GM18858 (cell line): ENCODE measurements at regions not wholly inside any gene's neighbourhood (a gene's known extent, or its start where the extent isn't known, plus 50 kb on each side); places are given as distances from the start of the nearest gene placed in this dataset.
"Not testable (repeated sequence)": the region's sequence is repeated elsewhere in the genome, so short reads cannot be mapped to it uniquely, and the experiment has no call there.

Experiments used
- ATAC-seq: cut with Tn5 transposase; IDR thresholded peaks from one replicate; pipeline ENCODE4 v1.9.1; 2021; ENCODE audit not compliant: unreplicated experiment

DNA sequence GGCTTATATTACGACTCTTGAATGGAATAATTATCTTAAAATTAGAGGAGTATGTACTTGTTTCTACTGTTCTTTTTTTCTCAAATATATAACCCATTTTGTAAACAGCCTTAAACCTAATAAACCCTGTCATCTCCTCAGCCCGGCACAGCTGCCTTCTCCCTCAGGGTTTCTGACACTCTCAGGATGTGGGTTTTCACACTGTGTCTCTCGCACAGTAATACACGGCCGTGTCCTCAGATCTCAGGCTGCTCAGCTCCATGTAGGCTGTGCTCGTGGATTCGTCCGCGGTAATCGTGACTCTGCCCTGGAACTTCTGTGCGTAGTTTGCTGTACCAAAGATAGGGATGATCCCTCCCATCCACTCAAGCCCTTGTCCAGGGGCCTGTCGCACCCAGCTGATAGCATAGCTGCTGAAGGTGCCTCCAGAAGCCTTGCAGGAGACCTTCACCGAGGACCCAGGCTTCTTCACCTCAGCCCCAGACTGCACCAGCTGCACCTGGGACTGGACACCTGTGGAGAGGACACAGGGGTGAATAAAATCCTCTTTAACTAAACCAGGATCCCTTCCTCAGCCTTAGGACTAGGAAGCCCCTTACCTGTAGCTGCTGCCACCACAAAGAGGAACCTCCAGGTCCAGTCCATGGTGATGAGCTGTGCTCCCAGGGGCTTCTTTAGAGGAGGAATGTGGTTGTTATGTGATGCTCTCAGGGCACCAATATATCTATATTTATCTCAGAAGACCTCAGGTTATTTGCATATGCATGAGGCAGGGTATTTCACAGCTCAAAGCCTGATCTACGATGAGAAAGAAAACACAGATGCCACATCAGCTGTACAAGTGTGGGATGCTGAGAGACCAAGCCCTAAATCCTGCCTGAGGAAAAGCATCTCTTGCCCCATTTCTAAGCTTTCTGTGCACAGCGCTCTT is 1235.8 kb downstream of the TMEM121 start:
- ATAC-seq, result not testable (repeated sequence)

DNA sequence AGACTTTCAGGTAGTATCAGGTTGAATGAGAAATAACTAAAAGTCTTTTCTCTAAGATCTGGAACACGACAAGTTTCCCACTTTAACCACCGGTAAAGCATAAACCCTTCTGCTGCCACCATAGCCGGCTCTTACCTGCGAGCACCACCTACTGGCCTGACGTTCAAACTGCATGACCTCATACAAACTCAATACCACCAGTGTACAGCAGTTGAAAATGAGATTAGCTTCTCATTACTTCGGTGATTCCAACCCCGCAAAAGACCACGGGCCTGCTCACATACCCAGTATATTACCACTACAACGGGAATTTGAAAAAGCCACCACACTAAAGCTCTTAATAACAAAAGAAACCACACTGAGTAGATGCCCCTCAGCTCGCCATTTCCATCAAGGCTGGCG is 1238.6 kb downstream of the TMEM121 start:
- ATAC-seq, result not testable (repeated sequence)

DNA sequence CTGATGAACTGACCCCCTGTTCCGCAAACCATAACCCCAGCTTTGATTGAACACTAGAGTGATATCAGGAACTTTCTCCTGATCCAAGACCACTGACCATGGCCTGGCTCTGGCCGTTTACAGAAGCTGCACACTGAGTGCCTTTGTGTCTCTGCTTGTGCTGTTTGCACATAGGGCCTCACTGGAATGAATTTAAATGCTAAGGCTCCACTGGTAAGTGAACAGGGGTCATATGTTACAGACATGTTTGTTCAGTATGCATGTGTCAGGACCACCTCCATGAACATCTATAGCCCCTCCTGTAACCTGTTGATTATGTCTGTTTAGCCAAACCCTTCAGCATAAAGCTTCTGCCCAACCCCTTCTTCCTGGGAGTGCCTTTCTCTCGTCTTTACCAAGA is 1239.8 kb downstream of the TMEM121 start:
- no peak for ATAC-seq

DNA sequence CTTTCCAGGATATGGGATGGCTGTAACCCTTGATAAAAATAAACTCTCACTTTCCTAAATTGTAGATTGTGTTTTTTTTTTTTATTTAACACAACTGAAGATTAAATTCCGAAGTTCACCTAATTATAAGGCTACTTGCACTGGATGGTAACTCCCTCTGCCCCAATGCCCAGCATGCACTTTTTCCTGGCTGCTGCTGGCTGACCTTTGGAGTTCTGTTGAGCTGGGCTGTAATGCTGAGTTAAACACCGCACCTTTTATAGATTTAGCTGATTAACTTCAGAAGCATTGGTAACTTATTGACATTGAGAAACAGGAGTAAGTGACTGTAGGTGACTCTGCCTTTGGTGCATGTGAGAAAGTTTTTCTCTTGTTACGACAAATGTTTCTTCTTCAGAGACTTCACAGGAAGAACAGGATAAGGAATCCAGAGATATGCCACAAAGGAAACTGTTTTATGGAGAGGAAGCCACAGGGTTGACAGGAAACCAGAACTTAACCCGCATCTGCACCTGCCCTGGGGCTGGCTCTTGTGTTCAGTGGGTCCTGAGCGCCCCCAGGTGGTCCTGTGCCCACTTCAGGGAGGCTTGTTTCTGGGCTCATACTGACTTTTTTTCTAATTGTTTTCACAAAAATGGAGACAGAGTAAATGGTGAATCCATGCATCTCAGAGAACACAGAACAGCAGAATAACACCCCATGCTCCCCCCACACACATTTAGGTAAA is 1240.3 kb downstream of the TMEM121 start:
- not testable (repeated sequence) for ATAC-seq

DNA sequence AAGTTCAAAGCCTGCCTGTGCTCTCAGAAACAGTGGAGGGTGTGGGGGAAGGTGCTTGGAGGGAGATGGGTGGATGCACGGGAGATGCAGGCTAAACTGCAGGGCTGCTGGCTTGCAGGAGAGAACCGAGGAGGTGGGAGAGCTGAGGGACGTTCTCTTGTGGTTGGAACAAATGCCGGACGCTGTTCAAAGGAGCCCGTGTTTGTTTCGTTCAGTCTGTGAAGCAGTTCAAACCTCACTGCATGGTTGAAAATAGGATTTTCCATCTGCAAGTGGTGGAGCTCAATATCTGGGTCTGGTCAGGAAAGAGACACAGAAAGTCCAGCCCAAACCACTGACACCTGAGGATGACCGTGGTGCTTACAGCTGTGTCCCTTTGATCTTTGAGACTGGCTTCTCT is 1241.8 kb downstream of the TMEM121 start:
- ATAC-seq, result not testable (repeated sequence)

DNA sequence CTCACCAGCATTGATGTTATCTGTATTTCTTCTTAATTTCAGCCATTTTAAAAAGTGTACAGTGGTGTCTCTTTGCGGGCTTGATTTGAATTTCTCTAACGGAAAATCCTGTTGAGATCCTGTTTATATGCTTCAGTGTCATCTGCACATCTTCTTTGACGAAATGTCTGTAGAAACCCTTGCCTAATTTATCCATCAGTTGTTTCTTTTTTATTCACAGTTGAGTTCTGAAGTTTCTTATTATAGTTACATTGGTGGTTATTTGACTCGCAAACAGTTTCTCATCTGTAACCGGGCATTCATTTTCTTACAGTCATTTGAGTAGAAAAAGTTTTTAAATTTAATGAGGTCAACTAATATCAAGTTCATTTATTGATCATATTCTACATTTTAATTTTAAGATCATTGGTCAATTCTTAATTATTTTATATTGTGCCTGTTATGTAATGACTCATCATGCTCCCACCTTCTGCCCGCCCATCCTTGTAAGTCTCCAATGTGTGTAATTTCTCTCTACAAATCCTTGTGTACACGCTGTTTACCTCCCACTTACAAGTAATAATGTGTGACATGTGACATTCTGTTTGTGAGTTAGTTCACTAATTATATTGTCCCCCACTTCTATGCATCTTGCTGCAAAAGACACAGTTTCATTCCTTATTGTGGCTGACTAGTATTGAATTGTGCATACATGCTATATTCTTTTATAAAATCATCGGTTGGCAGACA is 1242.8 kb downstream of the TMEM121 start:
- ATAC-seq, result not testable (repeated sequence)

DNA sequence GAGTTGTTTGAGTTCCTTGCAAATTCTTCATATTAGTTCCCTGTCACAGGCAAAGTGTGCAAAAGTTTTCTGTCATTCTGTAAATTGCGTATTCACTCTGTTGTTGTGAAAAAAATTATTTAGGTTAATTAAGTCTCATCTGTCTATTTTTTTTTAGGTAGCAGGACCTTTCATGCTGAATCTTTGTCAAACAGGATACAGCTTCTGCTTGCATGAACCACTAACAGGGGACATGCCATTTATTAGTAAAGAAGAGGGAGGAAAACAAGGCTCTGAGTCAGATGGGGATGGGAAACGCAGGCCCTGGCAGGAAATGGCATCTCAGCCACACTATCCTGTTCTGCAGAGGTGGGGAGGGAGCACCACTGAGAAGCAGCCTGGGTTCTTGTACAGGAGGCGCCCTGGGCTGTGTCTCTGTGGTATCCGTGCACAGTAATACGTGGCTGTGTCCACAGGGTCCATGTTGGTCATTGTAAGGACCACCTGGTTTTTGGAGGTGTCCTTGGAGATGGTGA is 1243.8 kb downstream of the TMEM121 start:
- not testable (repeated sequence) for ATAC-seq

DNA sequence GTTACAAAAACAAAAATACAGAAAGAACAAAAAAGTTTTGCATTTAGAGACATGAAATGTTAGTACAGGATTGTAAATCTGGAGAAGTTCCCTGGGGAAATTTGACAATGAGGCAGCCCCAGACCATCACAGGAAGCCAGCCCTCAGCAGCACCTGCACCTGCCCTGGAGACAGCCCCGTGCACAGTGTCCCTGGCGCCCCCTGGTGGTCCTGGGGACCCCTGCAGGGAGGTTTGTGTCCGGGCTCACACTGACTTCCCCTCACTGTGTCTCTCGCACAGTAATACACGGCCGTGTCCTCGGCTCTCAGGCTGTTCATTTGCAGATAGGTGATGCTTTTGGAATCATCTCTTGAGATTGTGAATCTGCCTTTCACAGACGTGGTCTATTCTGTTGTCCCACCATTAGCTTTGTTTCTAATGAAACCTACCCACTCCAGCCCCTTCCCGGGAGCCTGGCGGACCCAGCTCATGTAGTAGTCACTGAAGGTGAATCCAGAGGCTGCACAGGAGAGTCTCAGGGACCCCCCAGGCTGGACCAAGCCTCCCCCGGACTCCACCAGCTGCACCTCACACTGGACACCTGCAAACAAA is 1248.6 kb downstream of the TMEM121 start:
- ATAC-seq, result not testable (repeated sequence)

DNA sequence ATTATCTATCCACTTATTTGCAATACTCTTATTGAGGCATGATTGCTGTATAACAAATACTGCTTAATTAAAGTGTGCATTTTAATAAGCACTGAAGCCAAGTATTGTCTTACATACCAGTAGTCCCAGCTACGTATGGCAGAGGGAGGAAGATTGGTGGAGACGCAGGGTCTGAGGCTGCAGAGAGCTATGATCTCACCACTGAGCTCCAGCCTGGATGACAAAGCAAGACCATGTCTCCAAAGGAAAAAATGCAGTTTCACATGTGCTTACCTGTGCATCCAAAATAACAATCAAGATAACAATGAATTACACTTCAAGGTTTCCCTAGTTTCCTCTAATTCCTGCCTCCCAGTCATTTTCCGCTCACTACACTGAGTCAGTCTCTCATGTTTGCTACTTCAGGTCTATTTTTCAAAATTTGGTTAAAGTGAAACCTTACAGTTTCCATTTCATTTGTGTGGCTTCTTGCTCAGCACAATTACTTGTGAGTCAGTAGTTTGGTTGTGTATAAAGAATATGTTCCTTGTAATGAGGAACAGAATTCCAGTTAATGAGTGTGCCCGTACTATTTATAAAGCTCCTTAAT is 1250.1 kb downstream of the TMEM121 start:
- no peak for ATAC-seq

DNA sequence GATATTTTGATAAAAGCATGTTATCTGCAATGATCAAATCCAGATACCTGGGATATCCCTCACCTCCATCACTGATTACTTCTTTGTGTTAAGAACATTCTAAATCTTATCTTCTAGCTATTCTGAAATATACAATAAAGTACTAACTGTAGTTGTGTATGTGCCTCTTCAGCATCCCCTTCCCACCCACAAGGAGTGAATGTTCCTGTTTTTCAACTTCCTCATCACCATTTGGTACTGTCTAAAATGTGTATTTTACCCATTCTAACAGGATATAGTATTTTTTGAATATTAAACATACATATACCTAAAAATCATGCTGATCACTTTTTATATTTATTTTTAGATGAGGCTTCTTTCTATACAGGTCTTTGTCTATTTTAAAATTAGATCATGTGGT is 1252.6 kb downstream of the TMEM121 start:
- ATAC-seq, result no peak

DNA sequence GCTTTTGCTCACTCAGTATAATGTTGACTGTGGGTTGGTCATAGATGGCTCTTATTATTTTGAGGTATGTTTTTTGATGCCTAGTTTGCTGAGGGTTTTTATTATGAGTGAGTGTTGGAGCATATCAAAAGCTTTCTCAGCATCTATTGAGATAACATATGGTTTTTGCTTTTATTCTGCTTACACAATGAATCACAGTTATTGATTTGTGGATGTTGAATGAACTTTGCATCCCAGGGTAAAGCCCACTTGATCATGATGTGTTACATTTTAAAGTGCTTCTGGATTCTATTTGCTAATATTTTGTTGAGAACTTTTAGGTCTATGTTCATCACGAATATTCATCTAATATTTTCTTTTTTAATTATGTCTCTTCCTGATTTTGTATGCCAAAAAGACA is 1260.3 kb downstream of the TMEM121 start:
- no peak for ATAC-seq

DNA sequence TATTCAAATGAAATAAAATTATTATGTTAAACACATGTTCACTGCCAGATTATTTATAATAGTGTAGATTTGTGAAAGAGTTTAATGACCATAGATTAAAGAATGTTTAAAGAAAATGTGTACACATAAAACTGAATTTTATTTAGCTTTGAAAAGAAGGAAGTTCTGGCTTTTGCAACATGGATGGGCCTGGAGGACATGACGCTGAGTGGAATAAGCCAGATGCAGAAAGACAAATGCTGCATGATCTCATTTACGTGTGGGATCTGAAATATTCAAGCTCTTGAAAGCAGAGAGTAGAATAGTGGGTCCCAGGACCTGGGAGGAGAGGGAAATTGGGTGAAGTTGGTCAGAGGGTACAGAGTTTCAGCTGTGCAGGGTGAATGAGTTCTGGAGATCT is 1261.2 kb downstream of the TMEM121 start:
- no peak for ATAC-seq

DNA sequence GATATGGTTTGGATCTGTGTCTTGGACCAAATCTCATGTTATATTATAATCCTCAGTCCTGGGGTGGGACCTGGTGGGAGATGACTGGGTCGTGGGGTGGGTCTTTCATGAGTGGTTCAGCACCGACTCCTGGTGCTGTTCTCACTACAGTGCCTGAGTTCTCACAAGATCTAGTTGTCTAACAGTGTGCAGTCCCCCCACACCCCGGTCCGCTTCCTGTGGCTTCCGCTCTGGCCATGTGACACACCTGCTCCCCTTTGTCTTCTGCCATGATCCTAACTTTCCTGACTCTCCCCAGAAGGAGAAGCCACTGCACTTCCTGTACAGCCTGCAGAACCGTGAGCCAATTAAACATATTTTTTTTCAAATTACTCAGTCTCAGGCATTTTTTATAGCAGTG is 1262.2 kb downstream of the TMEM121 start:
- ATAC-seq, result no peak

DNA sequence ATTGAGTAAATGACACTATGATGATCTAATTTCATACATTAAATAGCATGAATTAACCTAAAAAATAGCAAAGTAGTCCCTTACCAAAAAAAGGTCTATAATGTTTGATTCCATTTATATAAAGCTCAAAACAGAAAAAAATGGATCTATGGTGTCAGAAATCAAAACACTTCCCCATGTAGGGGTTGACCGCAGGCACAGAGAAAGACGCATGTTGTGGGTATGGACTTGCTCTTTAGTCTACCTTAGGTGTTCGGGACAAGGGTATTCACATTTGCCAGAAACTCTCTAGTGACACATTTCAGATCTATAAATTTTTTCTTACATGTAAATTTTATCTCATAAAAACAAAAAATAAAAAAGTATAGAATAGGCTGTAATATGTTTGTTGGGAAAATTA is 1262.9 kb downstream of the TMEM121 start:
- ATAC-seq, result no peak

DNA sequence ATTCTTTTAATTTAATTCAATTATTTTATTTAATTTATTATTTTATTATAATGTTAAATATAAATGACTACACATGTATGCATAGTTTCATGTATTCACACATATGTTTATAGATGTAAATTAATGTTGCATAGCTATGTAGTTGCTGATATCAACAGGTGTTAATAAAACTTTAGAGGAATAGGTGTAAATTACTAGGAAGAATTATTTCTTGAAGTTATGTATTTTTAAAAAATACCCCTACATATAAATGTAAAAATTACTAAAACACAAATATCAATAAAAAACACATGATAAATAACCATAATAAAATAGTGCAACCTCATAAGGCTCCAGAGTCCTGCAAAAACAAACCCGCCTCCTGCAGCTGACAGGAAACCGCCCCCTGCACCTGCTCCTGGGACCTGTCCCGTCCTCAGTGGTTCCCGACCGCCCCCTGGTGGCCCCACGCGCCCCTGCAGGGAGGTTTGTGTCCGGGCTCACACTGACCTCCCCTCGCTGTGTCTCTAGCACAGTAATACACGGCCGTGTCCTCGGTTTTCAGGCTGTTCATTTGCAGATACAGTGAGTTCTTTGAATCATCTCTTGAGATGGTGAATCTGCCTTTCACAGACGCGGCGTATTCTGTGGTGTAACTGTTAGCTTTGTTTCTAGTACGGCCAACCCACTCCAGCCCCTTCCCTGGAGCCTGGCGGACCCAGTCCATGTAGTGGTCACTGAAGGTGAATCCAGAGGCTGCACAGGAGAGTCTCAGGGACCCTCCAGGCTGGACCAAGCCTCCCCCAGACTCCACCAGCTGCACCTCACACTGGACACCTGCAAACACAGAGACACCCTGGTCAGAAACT is 1264.0 kb downstream of the TMEM121 start:
- no peak for ATAC-seq

DNA sequence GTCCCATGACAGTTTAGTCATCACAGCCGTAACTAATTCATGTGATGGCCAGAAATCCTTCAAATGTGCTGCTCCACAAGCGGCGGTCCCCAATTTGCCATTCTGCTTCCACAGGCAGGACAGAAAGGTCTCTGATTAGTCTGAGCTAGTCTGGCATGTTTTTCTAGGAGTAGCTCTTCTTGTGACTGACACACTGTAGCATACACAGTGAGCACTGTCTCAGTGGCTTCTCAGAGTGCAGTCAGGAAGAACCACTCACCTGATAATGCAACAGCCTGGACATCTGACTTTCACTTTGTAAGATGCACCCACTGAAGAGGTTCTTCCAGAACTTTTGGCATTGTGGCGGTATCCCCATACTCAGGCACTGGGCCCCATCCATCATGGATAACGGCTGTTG is 1266.2 kb downstream of the TMEM121 start:
- no peak for ATAC-seq

DNA sequence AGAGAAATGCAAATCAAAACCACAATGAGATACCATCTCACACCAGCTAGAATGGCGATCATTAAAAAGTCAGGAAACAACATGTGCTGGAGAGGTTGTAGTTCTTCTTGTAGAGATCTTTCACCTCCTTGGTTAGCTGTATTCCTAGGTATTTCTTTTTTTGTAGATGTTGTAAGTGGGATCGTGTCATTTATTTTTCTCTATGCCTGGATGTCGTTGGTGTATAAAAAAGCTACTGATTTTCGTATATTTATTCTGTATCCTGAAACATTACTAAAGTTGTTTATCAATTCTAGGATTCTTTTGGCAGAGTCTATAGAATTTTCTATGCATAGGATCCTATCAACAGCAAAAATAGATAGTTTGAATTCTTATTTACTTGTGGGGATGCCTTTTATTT is 1271.8 kb downstream of the TMEM121 start:
- not testable (repeated sequence) for ATAC-seq

DNA sequence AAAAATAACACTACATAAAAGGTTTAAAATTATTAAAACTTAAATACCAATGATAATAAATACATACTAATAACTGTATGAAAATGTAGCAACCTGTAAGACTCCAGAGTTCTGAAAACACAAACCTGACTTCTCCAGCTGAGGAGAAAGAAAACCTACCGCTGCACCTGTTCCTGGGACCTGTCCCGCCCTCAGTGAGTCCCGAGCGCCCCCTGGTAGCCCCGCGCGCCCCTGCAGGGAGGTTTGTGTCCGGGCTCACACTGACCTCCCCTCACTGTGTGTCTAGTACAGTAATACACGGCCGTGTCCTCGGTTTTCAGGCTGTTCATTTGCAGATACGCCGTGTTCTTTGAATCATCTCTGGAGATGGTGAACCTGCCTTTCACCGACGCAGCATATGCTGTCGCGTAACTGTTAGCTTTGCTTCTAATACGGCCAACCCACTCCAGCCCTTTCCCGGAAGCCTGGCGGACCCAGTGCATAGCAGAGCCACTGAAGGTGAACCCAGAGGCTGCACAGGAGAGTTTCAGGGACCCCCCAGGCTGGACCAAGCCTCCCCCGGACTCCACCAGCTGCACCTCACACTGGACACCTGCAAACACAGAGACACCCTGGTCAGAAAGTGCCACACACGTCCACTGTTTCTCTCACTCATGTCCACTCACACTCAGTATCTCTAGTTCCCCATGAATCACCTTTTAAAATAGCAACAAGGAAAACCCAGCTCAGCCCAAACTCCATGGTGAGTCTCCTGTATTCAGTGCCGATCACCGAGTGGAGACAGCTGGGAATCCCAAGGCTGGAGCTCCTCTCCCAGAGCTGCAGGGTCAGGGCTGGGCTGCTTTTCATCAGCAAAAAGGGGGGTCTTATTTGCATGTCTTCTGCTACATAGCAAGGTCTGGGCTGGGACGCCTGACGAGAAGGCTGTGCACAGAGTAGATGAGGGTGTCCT is 1276.3 kb downstream of the TMEM121 start:
- no peak for ATAC-seq
